Skeletal muscle tissue (tissue), 3 donors: ENCODE measurements at regions not wholly inside any gene's neighbourhood (a gene's known extent, or its start where the extent isn't known, plus 50 kb on each side); places are given as distances from the start of the nearest gene placed in this dataset.
"Not testable (repeated sequence)": the region's sequence is repeated elsewhere in the genome, so short reads cannot be mapped to it uniquely, and the experiment has no call there.

Experiments used
- H3K27ac ChIP-seq: one replicate; pipeline ENCODE4 v1.7.0; 2013; ENCODE audit warnings: mild to moderate bottlenecking, low read depth, low read length, inconsistent platforms
- H3K27me3 ChIP-seq, 3 donors: one replicate each; pipeline ENCODE4 v1.7.0; 2013; ENCODE audit warnings: low read length in 3 of 3; ENCODE audit not compliant: control insufficient read depth in 3 of 3, insufficient read depth in 3 of 3
- H3K36me3 ChIP-seq, 3 donors: one replicate each; pipeline ENCODE4 v1.7.0; 2013; ENCODE audit warnings: low read length in 3 of 3; ENCODE audit not compliant: control insufficient read depth in 3 of 3, insufficient read depth in 3 of 3
- H3K4me1 ChIP-seq, 3 donors: one replicate each; pipeline ENCODE4 v1.7.0; 2013; ENCODE audit warnings: low read length in 3 of 3, mild to moderate bottlenecking in 3 of 3; ENCODE audit not compliant: control insufficient read depth in 3 of 3, insufficient read depth in 3 of 3
- H3K4me3 ChIP-seq, 3 donors: one replicate each; pipeline ENCODE4 v1.7.0; 2013; ENCODE audit warnings: low read length in 3 of 3
- H3K9ac ChIP-seq, 3 donors: one replicate each; pipeline ENCODE4 v1.7.0; 2013; ENCODE audit warnings: low read length in 3 of 3, mild to moderate bottlenecking in 3 of 3, moderate library complexity in 2 of 3, low read depth in 1 of 3
- H3K9me3 ChIP-seq, 3 donors: one replicate each; pipeline ENCODE4 v1.7.0; 2013; ENCODE audit warnings: low read length in 3 of 3; ENCODE audit not compliant: control insufficient read depth in 3 of 3
- donor health status: Osteomylitis.

DNA sequence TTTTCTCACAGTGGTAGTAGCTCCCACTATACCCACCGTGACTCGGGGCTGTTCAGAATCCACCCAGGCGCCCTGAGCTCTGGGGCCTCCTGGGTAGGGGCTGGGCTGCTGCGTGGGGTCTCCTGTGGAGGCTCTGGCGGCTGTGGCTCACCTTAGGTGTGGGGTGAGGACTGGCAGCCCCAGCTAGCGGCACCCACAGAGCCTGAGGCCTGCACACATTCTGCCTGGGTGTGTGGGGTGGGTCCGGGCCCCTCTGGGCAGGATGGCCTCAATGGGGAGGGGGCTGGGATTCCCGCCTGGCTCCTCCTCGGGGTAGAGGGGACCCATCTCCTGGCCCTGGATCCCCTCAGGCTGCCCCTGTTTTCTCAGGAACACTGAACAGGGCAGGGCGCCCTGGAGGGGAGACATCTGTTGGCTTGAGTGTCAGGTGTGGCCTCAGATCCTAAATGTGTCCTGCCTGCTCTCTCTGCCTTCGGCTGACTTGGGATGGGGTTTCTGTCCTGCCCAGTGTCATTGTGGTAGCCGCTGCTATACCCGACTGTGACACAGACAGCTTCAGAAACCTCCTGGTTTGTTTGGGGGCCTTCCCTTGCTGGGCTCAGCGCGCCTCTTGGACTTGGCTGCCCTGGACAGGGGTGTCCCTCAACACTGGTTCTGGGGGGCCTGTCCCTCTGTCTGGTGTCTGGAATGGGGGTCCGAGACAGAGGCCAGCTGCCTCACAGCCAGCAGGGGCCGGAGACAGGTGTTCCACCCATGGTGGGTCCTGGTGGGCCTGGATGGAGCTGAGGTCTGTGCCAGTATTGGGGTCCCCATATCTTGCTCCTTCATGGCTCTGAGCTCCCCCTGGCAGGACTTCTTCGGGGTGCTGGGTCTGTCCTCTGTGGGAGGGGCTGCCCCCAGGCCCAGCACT, 354.9 kb downstream of the TMEM121 start:
- Histone ChIP-seq H3K36me3 (no peaks in the 10 kb centered on the region), H3K4me1 (no peaks in the 10 kb centered on the region), H3K27ac (no peak overlapping the region), H3K9ac (no peak overlapping the region), H3K27me3 (peaks cover 0 to 3% (median 0%) of the 10 kb centered on the region in 3 donors), H3K9me3 (no peaks in the 10 kb centered on the region), H3K4me3 (no peak overlapping the region)

DNA sequence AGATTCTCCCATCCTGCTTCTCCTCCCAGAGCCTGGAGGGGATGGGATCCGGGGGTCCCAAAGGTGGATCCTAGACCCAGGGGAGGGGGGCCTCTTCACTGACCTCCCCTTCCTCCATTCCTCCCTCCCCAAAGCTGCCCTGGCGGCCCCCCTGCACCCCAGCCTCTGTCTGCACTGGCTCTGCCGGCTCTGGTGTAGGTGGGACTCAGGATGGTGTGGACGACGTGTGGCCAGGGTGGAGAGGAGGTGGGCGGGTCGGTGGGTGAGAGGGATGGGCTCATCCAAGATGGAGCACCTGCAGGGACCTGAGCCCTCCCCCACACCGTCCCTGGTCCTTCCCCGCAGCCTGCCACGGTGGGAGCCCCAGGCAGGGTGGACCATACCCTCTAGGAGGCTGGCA, 355.6 kb downstream of the TMEM121 start:
- H3K4me1 ChIP-seq, H3K27me3 ChIP-seq, H3K9ac ChIP-seq, H3K4me3 ChIP-seq, H3K9me3 ChIP-seq, H3K27ac ChIP-seq, H3K36me3 ChIP-seq: not testable (repeated sequence)

DNA sequence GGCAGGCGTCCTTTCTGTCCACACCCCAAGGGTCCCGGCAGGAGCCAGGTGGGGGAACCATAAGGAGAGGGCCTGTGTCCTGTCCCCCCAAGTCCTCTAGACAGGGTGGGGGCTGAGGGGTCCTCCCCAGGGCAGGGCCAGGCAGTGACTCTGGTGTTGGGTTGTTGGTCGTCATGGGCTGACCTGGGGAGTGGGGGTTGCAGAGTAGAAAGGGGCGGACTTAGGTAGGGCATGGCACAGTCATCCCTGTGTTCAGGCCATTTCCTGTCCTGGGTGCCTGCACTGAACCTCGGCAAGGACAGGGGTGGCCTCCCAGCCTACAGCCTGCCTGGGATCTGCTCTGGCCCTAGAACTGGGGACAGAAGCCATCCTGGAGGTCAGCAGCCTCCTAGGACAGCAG, 356.2 kb downstream of the TMEM121 start:
- H3K36me3 ChIP-seq, result no peaks in the 10 kb centered on the region
- H3K9me3 ChIP-seq, result no peaks in the 10 kb centered on the region
- H3K27ac ChIP-seq, result no peak overlapping the region
- H3K4me3 ChIP-seq, result no peak overlapping the region
- H3K9ac ChIP-seq, result no peak overlapping the region
- peaks cover 0 to 3% (median 0%) of the 10 kb centered on the region in 3 donors for H3K27me3 ChIP-seq
- H3K4me1 ChIP-seq, result no peaks in the 10 kb centered on the region

DNA sequence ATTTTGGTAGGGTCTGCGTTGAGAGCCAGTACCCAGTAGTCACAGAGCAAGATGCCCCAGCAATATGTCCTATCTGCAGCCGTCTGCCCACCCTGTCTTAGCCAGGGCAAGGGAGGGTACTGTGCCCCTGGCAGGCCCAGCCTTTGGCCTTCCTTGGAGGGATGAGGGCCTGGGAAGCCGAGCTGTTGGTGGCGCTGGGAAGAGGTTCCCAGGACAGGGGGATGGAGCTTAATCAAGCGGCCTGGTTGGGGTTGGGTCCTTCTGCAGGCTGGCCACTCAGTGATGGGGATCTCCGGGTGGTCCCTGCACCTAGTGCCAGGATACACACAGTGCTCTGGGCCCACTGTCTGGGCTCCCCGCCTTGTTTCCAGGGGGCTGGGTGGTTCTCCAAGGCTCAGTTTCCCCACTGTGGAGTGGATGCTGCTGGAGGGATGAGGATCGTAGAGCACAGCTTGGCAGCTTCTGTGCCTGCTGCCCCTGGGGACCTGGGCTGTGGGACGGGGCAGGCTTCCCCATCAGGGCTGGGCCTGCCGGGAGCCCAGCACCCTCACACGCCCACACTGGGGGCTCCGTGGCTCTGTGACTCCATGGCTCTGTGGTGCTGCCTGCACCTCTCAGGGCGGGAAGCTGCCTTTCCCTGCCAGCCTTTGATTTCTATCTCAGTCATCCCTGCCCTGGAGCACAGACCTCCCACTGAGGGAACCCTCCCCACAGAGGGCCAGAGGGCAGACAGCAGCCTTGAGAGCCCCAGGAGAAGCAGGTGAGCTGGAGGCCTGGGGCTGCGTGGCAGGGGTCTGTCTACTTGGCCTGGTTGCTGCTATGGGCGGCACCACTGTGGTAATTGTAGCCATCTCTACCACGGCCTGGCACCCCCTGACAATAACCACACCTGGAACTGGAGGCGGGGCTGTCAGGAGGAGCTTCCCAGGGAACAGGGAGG, 357.0 kb downstream of the TMEM121 start:
- Histone ChIP-seq H3K4me1 (no peaks in the 10 kb centered on the region), H3K9ac (no peak overlapping the region), H3K36me3 (no peaks in the 10 kb centered on the region), H3K27ac (no peak overlapping the region), H3K4me3 (no peak overlapping the region), H3K27me3 (peaks cover 0 to 3% (median 0%) of the 10 kb centered on the region in 3 donors), H3K9me3 (no peaks in the 10 kb centered on the region)

DNA sequence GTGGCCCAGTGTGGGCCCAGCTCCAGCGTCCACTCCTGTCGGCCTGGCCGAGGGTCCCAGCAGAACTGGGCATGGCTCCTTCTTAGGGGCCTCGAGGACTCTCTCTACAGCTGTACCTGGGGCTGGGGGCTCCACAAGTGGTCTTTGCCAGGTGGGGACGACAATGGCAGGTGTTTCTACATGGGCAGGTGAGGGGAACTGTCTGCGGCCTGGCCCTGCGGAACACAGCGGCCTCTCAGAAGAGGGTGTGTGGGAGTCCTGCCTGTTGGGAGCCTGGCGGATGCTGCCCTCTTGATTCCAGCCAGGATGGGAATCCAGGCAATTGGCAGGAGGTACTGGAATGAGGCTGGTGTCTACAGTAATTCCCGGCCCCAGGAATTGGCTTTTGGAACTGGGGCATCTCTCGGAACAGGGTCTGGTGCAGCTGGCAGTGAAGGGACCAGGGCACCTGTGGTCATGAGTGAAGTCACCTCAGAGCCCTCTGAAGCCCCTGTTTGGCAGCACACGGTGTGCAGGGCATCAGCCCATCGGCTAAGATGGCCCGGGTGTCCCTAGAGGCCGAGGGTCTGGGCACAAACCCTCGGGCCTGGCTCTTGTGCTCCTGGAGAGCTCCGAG, 357.9 kb downstream of the TMEM121 start:
- not testable (repeated sequence) for H3K9ac ChIP-seq, H3K4me3 ChIP-seq, H3K27ac ChIP-seq, H3K27me3 ChIP-seq, H3K36me3 ChIP-seq, H3K4me1 ChIP-seq, H3K9me3 ChIP-seq

DNA sequence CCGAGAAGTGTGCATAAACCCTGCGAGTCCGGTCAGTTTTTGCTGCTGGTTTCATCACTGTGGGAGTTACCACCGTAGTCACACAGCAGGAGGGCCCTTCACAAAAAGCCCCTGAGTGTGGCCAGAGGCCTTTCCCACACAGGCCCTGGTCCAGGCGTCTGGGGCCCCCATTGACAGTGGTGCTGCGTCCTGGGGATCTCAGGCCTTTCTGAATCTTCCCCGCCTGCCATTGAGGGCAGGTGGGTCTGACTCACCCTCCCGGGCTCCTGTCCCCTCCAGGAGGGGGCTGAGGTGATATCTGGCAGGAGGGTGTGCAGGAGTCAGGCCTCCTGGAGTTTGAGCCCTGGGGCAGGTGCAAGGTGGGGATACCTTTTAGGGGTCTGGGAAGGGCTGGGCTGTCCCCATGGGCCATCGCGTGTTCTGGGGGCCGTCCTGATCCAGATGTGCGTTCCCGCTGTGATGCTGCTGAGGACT, 358.5 kb downstream of the TMEM121 start:
- H3K27ac ChIP-seq, result no peak overlapping the region
- H3K4me1 ChIP-seq, result no peaks in the 10 kb centered on the region
- no peaks in the 10 kb centered on the region for H3K36me3 ChIP-seq
- H3K9ac ChIP-seq, result no peak overlapping the region
- peaks cover 0 to 3% (median 0%) of the 10 kb centered on the region in 3 donors for H3K27me3 ChIP-seq
- H3K4me3 ChIP-seq, result no peak overlapping the region
- H3K9me3 ChIP-seq, result no peaks in the 10 kb centered on the region

DNA sequence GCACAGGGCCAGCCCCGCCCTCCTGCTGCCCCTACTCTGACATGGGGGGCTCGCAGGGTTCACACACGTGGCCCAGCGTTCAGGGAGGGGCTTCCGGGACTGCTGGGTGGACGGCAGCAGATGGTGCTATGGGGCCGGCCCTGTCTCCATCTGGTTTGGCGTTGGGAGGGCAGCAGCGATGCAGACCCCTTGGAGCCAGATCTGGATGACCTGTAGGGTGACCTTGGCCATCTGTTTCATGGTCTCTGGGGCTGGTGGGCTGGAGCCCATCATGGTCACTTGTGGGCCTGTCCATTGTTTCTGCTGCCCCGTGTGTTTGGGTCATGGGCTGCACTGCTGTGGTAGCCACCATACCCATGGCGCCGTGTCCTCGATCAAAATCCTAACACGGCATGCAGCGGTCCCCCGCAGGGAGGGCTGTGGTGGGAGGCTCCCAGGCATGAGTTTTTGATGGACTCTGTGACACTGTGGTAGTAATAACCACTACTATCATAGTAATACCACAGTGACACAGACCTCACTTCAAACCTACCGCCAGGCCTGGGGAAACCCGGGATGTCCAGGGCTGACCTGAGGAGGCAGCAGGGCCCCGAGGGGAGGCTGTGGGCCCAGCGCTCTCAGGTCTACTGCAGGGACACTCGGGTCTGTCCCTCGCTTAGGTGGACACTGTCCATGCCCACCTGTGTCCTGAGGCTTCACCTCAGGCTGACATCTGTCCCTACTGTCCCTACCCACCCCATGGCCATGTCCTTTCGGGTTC, 359.4 kb downstream of the TMEM121 start:
- no peak overlapping the region for H3K4me3 ChIP-seq
- no peaks in the 10 kb centered on the region for H3K9me3 ChIP-seq
- H3K9ac ChIP-seq, result no peak overlapping the region
- H3K4me1 ChIP-seq, result no peaks in the 10 kb centered on the region
- no peaks in the 10 kb centered on the region for H3K36me3 ChIP-seq
- peaks cover 0 to 3% (median 0%) of the 10 kb centered on the region in 3 donors for H3K27me3 ChIP-seq
- no peak overlapping the region for H3K27ac ChIP-seq

DNA sequence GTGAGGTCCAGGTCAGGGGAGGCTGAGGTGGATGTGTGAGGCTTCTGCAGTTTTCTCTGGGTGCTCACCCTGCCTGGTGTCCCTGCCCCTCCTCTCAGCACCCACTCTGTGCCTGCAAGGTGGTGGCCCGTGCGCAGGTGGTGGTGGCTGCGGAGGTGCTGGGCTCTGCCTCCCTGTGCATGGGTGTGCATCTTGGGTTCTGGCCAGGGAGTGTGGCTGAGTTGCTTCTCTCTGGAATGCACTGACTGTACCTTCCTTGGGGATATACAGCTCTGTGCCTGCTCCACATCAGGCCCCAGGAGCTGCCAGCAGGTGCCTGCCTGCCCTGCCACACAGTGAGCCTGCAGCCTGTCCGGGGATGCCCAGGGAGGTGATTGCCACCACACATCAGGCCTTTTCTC, 360.4 kb downstream of the TMEM121 start:
- H3K4me3 ChIP-seq, H3K4me1 ChIP-seq: not testable (repeated sequence)

DNA sequence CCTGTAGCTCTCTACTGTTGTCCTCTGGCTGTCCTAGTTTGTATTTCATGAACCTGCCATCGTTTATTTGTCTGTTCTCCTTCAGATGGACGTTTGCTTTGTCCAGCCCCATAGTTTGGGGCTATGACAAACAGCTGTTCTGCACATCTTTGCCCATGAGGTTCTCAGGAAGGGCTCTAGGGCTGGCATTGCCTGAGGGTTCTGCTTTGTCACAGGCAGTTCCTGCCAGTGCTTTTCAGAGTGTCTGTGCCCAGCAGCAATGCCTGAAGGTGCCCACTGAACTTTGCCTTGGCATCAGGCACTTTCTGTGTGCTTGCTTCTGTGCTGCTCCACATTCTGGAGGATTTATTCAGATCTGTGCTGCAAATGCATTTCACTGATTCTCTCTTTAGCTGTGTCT, 361.3 kb downstream of the TMEM121 start:
- H3K27me3 ChIP-seq, result no peaks in the 10 kb centered on the region
- no peak overlapping the region for H3K27ac ChIP-seq
- H3K4me1 ChIP-seq, result no peaks in the 10 kb centered on the region
- H3K4me3 ChIP-seq, result no peak overlapping the region
- no peak overlapping the region for H3K9ac ChIP-seq
- H3K9me3 ChIP-seq, result no peaks in the 10 kb centered on the region
- no peaks in the 10 kb centered on the region for H3K36me3 ChIP-seq

More for the DNA sequence above, 360.4 kb downstream of the TMEM121 start:
- H3K9me3 ChIP-seq, H3K27ac ChIP-seq, H3K36me3 ChIP-seq, H3K9ac ChIP-seq, H3K27me3 ChIP-seq: not testable (repeated sequence)
